ENCODE measurements at regions not wholly inside any gene's neighbourhood (a gene's known extent, or its start where the extent isn't known, plus 50 kb on each side); places are given as distances from the start of the nearest gene placed in this dataset.

- H3K9me3 Mint-ChIP-seq (ENCODE audit: low read depth, unreplicated experiment) = peaks cover 3% of the 10 kb centered on the region
- H3K27me3 Mint-ChIP-seq (ENCODE audit: unreplicated experiment) = no peaks in the 10 kb centered on the region
- intact Hi-C loops (cut with micrococcal nuclease; ENCODE audit: unreplicated experiment) = no loop called here
Measured at GRCh38 chr1:239868058-239868832, 223.4 kb upstream of the FMN2 start.

GRCh38 chr1:239870194-239870593 is 221.5 kb upstream of the FMN2 start:
- DNase-seq = no peak
- Mint-ChIP-seq H3K4me3 (ENCODE audit: low read depth, unreplicated experiment) (no peak overlapping the region), H3K36me3 (ENCODE audit: insufficient read depth, unreplicated experiment) (no peaks in the 10 kb centered on the region), H3K4me1 (ENCODE audit: low read depth, unreplicated experiment) (peaks cover 8% of the 10 kb centered on the region), H3K27ac (ENCODE audit: unreplicated experiment) (no peak overlapping the region), H3K27me3 (ENCODE audit: unreplicated experiment) (no peaks in the 10 kb centered on the region), H3K9me3 (ENCODE audit: low read depth, unreplicated experiment) (peaks cover 2% of the 10 kb centered on the region)
- BruUV-seq (replicated peaks) = no TSS peak
- TF ChIP-seq CTCF (IDR thresholded peaks at IDR 0.05; ENCODE audit: unreplicated experiment) = no peak
- intact Hi-C loops (cut with micrococcal nuclease; ENCODE audit: unreplicated experiment) = no loop called here
- CTCF ChIA-PET = interaction anchor here (0.5 kb wide), 1 partner anchor 426 kb away, joined by 3 read pairs; no protein-coding TSS in a partner anchor

More at GRCh38 chr1:239868058-239868832, 223.4 kb upstream of the FMN2 start:
- no peak for DNase-seq
- H3K36me3 Mint-ChIP-seq (ENCODE audit: insufficient read depth, unreplicated experiment) = no peaks in the 10 kb centered on the region
- no peak overlapping the region for H3K4me3 Mint-ChIP-seq (ENCODE audit: low read depth, unreplicated experiment)
- CTCF ChIA-PET = interaction anchor here (0.7 to 1.3 kb wide), 2 partner anchors 30 to 1149 kb away, joined by 3 to 4 read pairs; no protein-coding TSS in a partner anchor
- peaks cover 8% of the 10 kb centered on the region for H3K4me1 Mint-ChIP-seq (ENCODE audit: low read depth, unreplicated experiment)
- BruUV-seq (replicated peaks) = no TSS peak
- no peak for TF ChIP-seq CTCF (IDR thresholded peaks at IDR 0.05; ENCODE audit: unreplicated experiment)
- H3K27ac Mint-ChIP-seq (ENCODE audit: unreplicated experiment) = no peak overlapping the region

GRCh38 chr1:239872626-239873025 is 219.1 kb upstream of the FMN2 start:
- CTCF ChIA-PET = no interaction called here
- Mint-ChIP-seq H3K9me3 (ENCODE audit: low read depth, unreplicated experiment) (peaks cover 2% of the 10 kb centered on the region), H3K4me3 (ENCODE audit: low read depth, unreplicated experiment) (no peak overlapping the region), H3K36me3 (ENCODE audit: insufficient read depth, unreplicated experiment) (no peaks in the 10 kb centered on the region), H3K27ac (ENCODE audit: unreplicated experiment) (no peak overlapping the region), H3K4me1 (ENCODE audit: low read depth, unreplicated experiment) (peaks cover 8% of the 10 kb centered on the region), H3K27me3 (ENCODE audit: unreplicated experiment) (no peaks in the 10 kb centered on the region)
- no TSS peak for BruUV-seq (replicated peaks)
- no peak for DNase-seq
- intact Hi-C loops (cut with micrococcal nuclease; ENCODE audit: unreplicated experiment) = no loop called here
- TF ChIP-seq CTCF (IDR thresholded peaks at IDR 0.05; ENCODE audit: unreplicated experiment) = no peak

- Mint-ChIP-seq H3K4me3 (ENCODE audit: low read depth, unreplicated experiment) (no peak overlapping the region), H3K4me1 (ENCODE audit: low read depth, unreplicated experiment) (peaks cover 5% of the 10 kb centered on the region), H3K27ac (ENCODE audit: unreplicated experiment) (no peak overlapping the region), H3K9me3 (ENCODE audit: low read depth, unreplicated experiment) (peaks cover 2% of the 10 kb centered on the region), H3K27me3 (ENCODE audit: unreplicated experiment) (no peaks in the 10 kb centered on the region), H3K36me3 (ENCODE audit: insufficient read depth, unreplicated experiment) (no peaks in the 10 kb centered on the region)
- no peak for TF ChIP-seq CTCF (IDR thresholded peaks at IDR 0.05; ENCODE audit: unreplicated experiment)
- CTCF ChIA-PET = no interaction called here
- intact Hi-C loops (cut with micrococcal nuclease; ENCODE audit: unreplicated experiment) = no loop called here
- no TSS peak for BruUV-seq (replicated peaks)
- DNase-seq = no peak
Measured at GRCh38 chr1:239874831-239875230, 216.9 kb upstream of the FMN2 start.
